ENCODE measurements at regions not wholly inside any gene's neighbourhood (a gene's known extent, or its start where the extent isn't known, plus 50 kb on each side); places are given as distances from the start of the nearest gene placed in this dataset.

DNA sequence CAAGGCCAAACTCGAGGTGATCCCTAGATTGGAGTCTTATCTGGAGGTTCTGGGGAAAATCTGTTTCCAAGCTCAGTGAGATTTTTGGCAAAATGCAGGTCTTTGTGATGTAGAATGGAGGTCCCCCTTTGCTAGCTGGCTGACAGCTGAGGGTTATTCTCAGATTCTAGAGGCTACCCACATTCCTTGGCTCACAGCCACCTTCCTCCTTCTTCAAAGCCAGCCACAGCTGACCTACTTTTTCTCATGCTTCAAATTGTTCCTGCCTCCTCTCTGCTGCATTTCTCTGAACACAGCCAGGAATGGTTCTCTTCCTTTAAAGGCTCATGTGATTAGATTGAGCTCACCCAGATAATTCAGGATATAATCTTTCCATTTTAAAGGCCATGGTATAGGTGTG lies 86.9 kb downstream of the VCX3A start:
- no peak overlapping the region for H3K4me3 ChIP-seq (ENCODE audit: insufficient read length, low read depth)
- no peak for TF ChIP-seq SUZ12 (IDR thresholded peaks at IDR 0.05; ENCODE audit: extremely low read depth, insufficient read depth, insufficient read length)
- TF ChIP-seq ZNF274 (IDR thresholded peaks at IDR 0.05; ENCODE audit: low read depth, low read length) = no peak
- no peak for TF ChIP-seq YY1 (IDR thresholded peaks at IDR 0.05; ENCODE audit: insufficient read depth, insufficient read length)
- DNase-seq (ENCODE audit: low read depth, low spot score) = no peak
- H3K9ac ChIP-seq (ENCODE audit: insufficient read length, low read depth) = no peak overlapping the region
- no peaks in the 10 kb centered on the region for H3K9me3 ChIP-seq (ENCODE audit: insufficient read depth, low read length)
- H3K4me1 ChIP-seq (ENCODE audit: insufficient read depth, insufficient read length) = no peaks in the 10 kb centered on the region
- H3K36me3 ChIP-seq (ENCODE audit: insufficient read depth, insufficient read length, low read length) = no peaks in the 10 kb centered on the region
- H3K27me3 ChIP-seq (ENCODE audit: insufficient read depth, insufficient read length) = no peaks in the 10 kb centered on the region

DNA sequence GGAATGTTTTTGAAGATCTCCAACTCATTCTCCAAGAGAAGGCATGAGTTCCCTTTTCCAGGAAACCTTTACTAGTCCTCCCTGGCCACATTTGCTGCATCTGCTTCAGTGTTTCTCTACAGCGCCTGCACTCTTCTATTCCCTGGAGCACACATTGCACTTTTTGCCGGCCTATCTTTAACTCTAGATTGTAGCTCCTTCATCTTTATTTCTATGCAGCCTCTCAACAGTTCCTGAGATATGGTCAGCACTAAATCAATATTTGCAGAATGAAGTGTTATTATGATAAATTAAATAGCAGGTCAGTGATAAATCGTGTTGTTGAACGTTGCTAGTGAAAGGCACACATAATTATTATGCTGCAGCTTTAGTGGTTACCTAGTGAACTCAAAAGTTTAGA lies 88.3 kb downstream of the VCX3A start:
- TF ChIP-seq YY1 (IDR thresholded peaks at IDR 0.05; ENCODE audit: insufficient read depth, insufficient read length) (no peak), ZNF274 (IDR thresholded peaks at IDR 0.05; ENCODE audit: low read depth, low read length) (no peak), SUZ12 (IDR thresholded peaks at IDR 0.05; ENCODE audit: extremely low read depth, insufficient read depth, insufficient read length) (no peak)
- no peak overlapping the region for H3K9ac ChIP-seq (ENCODE audit: insufficient read length, low read depth)
- no peak for DNase-seq (ENCODE audit: low read depth, low spot score)
- no peaks in the 10 kb centered on the region for H3K4me1 ChIP-seq (ENCODE audit: insufficient read depth, insufficient read length)
- no peak overlapping the region for H3K4me3 ChIP-seq (ENCODE audit: insufficient read length, low read depth)
- H3K9me3 ChIP-seq (ENCODE audit: insufficient read depth, low read length) = no peaks in the 10 kb centered on the region
- H3K27me3 ChIP-seq (ENCODE audit: insufficient read depth, insufficient read length) = no peaks in the 10 kb centered on the region
- no peaks in the 10 kb centered on the region for H3K36me3 ChIP-seq (ENCODE audit: insufficient read depth, insufficient read length, low read length)

DNA sequence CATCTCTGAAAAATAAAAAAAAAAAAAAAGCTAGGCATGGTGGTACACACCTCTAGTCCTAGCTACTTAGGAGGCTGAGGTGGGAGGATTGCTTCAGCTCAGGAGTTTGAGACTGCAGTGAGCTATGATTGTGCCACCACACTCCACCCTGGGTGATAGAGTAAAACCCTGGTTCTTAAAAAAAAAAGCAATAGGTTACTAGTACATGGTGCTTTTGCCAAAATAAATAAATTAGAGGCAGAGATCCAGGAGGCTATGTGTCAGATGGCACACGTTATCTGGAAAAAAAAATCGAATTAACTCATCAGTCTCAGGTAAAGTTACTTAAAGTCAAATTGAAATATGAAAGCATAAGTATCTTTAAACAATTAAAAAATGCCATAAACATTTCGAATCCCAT lies 94.3 kb downstream of the VCX3A start:
- Histone ChIP-seq H3K9me3 (ENCODE audit: insufficient read depth, low read length) (no peaks in the 10 kb centered on the region), H3K9ac (ENCODE audit: insufficient read length, low read depth) (no peak overlapping the region), H3K36me3 (ENCODE audit: insufficient read depth, insufficient read length, low read length) (no peaks in the 10 kb centered on the region), H3K4me3 (ENCODE audit: insufficient read length, low read depth) (no peak overlapping the region), H3K4me1 (ENCODE audit: insufficient read depth, insufficient read length) (no peaks in the 10 kb centered on the region), H3K27me3 (ENCODE audit: insufficient read depth, insufficient read length) (no peaks in the 10 kb centered on the region)
- no peak for DNase-seq (ENCODE audit: low read depth, low spot score)
- TF ChIP-seq SUZ12 (IDR thresholded peaks at IDR 0.05; ENCODE audit: extremely low read depth, insufficient read depth, insufficient read length) = no peak
- TF ChIP-seq ZNF274 (IDR thresholded peaks at IDR 0.05; ENCODE audit: low read depth, low read length) = no peak
- TF ChIP-seq YY1 (IDR thresholded peaks at IDR 0.05; ENCODE audit: insufficient read depth, insufficient read length) = no peak

DNA sequence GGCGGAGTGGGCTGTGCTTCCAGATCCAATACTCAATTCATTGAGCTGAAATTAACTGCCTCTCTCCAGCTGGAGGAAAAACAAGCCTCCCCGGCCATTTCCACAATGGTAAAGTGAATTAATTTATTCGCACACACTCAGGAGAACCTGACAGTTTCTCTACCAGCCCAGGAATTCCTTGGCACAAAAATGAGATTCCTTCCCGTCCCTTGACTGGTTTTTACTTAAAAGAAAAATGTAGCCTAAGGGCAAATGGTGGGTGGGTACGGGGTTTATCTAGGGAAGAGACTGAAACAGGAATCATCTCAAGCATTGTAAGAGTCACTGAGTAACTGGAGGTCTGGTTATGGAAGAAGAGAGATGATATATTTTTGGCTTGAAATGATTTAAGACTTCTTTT lies 102.7 kb downstream of the VCX3A start:
- Histone ChIP-seq H3K4me1 (ENCODE audit: insufficient read depth, insufficient read length) (no peaks in the 10 kb centered on the region), H3K27me3 (ENCODE audit: insufficient read depth, insufficient read length) (no peaks in the 10 kb centered on the region), H3K4me3 (ENCODE audit: insufficient read length, low read depth) (no peak overlapping the region), H3K9ac (ENCODE audit: insufficient read length, low read depth) (no peak overlapping the region), H3K36me3 (ENCODE audit: insufficient read depth, insufficient read length, low read length) (no peaks in the 10 kb centered on the region), H3K9me3 (ENCODE audit: insufficient read depth, low read length) (no peaks in the 10 kb centered on the region)
- TF ChIP-seq YY1 (IDR thresholded peaks at IDR 0.05; ENCODE audit: insufficient read depth, insufficient read length) (no peak), SUZ12 (IDR thresholded peaks at IDR 0.05; ENCODE audit: extremely low read depth, insufficient read depth, insufficient read length) (no peak), ZNF274 (IDR thresholded peaks at IDR 0.05; ENCODE audit: low read depth, low read length) (no peak)
- no peak for DNase-seq (ENCODE audit: low read depth, low spot score)

DNA sequence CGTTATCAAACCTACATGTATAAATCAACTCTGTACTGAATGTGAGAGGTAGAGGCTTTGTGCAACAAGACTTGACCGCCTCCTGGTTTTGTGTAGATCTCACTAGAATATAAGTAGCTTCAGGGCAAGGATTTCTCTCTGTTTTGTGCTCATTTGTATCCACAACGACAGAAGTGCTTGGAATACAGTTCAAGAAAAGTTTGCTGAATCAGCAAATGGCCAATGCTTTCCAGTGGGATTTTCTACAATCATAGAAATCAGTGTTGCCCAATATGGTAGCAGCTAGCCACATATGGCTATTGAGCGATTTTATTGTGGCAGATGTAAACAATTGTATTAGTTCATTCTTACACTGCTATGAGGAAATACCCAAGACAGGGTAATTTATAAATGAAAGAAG lies 127.4 kb downstream of the VCX3A start:
- no peaks in the 10 kb centered on the region for H3K36me3 ChIP-seq (ENCODE audit: insufficient read depth, insufficient read length, low read length)
- TF ChIP-seq SUZ12 (IDR thresholded peaks at IDR 0.05; ENCODE audit: extremely low read depth, insufficient read depth, insufficient read length) (no peak), ZNF274 (IDR thresholded peaks at IDR 0.05; ENCODE audit: low read depth, low read length) (no peak), YY1 (IDR thresholded peaks at IDR 0.05; ENCODE audit: insufficient read depth, insufficient read length) (no peak)

DNA sequence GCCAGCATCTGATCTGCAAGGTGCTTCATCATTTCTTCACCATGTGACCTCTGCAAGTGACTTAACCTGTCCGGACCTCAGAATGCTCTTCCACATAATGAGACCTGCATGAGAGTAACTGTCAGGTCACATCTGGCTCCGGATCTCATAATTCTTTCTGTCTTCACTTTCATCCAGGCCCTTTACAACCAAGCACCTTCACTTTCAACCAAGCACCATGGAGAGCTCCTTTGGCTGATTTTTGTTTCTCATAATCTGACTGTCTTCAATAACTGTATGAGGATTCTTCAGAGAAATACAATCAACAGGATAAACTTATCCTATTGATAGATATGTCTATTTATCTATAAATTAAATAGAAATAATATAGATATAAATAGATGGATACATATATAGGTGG lies 148.1 kb downstream of the VCX3A start:
- Histone ChIP-seq H3K4me1 (ENCODE audit: insufficient read depth, insufficient read length) (no peaks in the 10 kb centered on the region), H3K27me3 (ENCODE audit: insufficient read depth, insufficient read length) (no peaks in the 10 kb centered on the region), H3K4me3 (ENCODE audit: insufficient read length, low read depth) (no peak overlapping the region), H3K9me3 (ENCODE audit: insufficient read depth, low read length) (no peaks in the 10 kb centered on the region), H3K36me3 (ENCODE audit: insufficient read depth, insufficient read length, low read length) (no peaks in the 10 kb centered on the region), H3K9ac (ENCODE audit: insufficient read length, low read depth) (no peak overlapping the region)
- TF ChIP-seq SUZ12 (IDR thresholded peaks at IDR 0.05; ENCODE audit: extremely low read depth, insufficient read depth, insufficient read length) (no peak), ZNF274 (IDR thresholded peaks at IDR 0.05; ENCODE audit: low read depth, low read length) (no peak), YY1 (IDR thresholded peaks at IDR 0.05; ENCODE audit: insufficient read depth, insufficient read length) (no peak)
- DNase-seq (ENCODE audit: low read depth, low spot score) = no peak

More for the DNA sequence above, 127.4 kb downstream of the VCX3A start:
- Histone ChIP-seq H3K9me3 (ENCODE audit: insufficient read depth, low read length) (no peaks in the 10 kb centered on the region), H3K4me3 (ENCODE audit: insufficient read length, low read depth) (no peak overlapping the region), H3K4me1 (ENCODE audit: insufficient read depth, insufficient read length) (no peaks in the 10 kb centered on the region), H3K9ac (ENCODE audit: insufficient read length, low read depth) (no peak overlapping the region), H3K27me3 (ENCODE audit: insufficient read depth, insufficient read length) (no peaks in the 10 kb centered on the region)
- DNase-seq (ENCODE audit: low read depth, low spot score) = no peak

DNA sequence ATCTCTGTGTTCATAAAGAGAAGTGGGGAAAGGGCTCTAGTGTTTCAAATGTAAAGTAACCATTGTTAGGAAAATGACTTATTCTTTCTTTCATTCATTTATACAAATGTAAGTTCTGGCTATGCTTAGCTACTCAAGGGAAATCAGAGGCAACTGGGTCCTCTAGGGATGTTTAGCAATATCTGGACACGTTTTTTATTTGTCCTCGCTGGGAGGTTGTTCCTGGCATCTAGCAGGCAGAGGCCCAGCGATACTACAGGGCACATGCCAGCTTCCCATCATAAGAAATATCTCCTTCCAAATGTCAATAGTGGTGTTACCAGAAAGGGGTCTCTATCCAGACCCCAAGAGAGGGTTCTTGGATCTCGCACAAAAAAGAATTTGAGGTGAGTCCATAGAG lies 150.0 kb downstream of the VCX3A start:
- Histone ChIP-seq H3K9ac (ENCODE audit: insufficient read length, low read depth) (no peak overlapping the region), H3K4me3 (ENCODE audit: insufficient read length, low read depth) (no peak overlapping the region), H3K27me3 (ENCODE audit: insufficient read depth, insufficient read length) (no peaks in the 10 kb centered on the region), H3K9me3 (ENCODE audit: insufficient read depth, low read length) (no peaks in the 10 kb centered on the region), H3K36me3 (ENCODE audit: insufficient read depth, insufficient read length, low read length) (no peaks in the 10 kb centered on the region), H3K4me1 (ENCODE audit: insufficient read depth, insufficient read length) (no peaks in the 10 kb centered on the region)
- no peak for TF ChIP-seq ZNF274 (IDR thresholded peaks at IDR 0.05; ENCODE audit: low read depth, low read length)
- no peak for TF ChIP-seq YY1 (IDR thresholded peaks at IDR 0.05; ENCODE audit: insufficient read depth, insufficient read length)
- DNase-seq (ENCODE audit: low read depth, low spot score) = no peak

DNA sequence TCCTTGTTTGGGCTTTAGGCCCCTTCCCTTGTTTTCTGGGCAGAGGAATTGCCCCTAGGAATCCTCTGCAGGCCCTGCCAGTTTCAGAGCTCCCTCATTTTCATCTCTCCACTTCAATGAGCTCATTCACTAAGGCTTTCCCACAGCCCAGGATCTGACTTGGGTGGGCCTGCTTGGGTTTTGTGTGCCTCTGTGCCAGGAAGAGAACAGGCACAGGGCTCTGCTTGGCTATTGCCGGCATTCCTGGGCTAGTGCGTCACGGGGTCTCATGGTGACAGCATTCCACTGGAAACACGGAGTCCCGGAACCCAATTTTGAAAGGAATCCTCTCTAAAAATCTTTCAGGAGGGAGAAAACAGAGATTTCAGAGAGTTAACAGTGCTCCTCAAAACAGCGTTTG lies 150.5 kb downstream of the VCX3A start:
- DNase-seq (ENCODE audit: low read depth, low spot score) = no peak
- no peaks in the 10 kb centered on the region for H3K9me3 ChIP-seq (ENCODE audit: insufficient read depth, low read length)

More for the DNA sequence above, 150.5 kb downstream of the VCX3A start:
- no peaks in the 10 kb centered on the region for H3K4me1 ChIP-seq (ENCODE audit: insufficient read depth, insufficient read length)
- H3K4me3 ChIP-seq (ENCODE audit: insufficient read length, low read depth) = no peak overlapping the region
- no peak overlapping the region for H3K9ac ChIP-seq (ENCODE audit: insufficient read length, low read depth)
- no peaks in the 10 kb centered on the region for H3K36me3 ChIP-seq (ENCODE audit: insufficient read depth, insufficient read length, low read length)
- H3K27me3 ChIP-seq (ENCODE audit: insufficient read depth, insufficient read length) = no peaks in the 10 kb centered on the region
- TF ChIP-seq ZNF274 (IDR thresholded peaks at IDR 0.05; ENCODE audit: low read depth, low read length) = no peak
- TF ChIP-seq YY1 (IDR thresholded peaks at IDR 0.05; ENCODE audit: insufficient read depth, insufficient read length) = no peak
- TF ChIP-seq SUZ12 (IDR thresholded peaks at IDR 0.05; ENCODE audit: extremely low read depth, insufficient read depth, insufficient read length) = no peak
